ENCODE measurements at regions not wholly inside any gene's neighbourhood (a gene's known extent, or its start where the extent isn't known, plus 50 kb on each side); places are given as distances from the start of the nearest gene placed in this dataset.

DNA sequence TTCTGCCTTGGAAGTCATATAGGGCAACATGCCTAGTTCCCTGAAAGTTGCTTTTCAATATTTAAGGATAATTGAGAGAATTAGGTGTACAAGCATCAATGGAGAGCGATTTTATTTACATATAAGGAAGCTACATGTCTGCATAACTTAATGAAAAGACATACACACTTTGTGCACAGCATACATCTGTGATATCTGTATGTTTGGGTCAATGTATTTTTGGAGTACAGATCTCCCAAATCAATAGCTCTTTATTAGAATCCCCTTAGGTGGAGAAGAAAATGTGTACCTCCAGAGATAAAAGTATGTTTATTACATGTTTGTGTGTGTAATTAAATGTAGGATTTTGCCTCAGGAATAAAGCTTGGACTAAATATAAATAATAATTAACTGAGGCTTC lies 373.7 kb upstream of the CCNH start:
- Histone ChIP-seq H3K9me3 (ENCODE audit: low read depth) (no peaks in the 10 kb centered on the region), H3K4me2 (ENCODE audit: unreplicated experiment) (no peak overlapping the region), H3K9me2 (ENCODE audit: insufficient read depth) (no peaks in the 10 kb centered on the region), H4K20me1 (ENCODE audit: insufficient read depth) (no peaks in the 10 kb centered on the region), H3K9ac (no peak overlapping the region), H3F3A (ENCODE audit: insufficient read depth) (no peaks in the 10 kb centered on the region), H3K4me1 (ENCODE audit: insufficient read depth) (no peaks in the 10 kb centered on the region), H3K36me3 (ENCODE audit: low read depth) (no peaks in the 10 kb centered on the region), H3K4me3 (no peak overlapping the region), H3K27ac (no peak overlapping the region), H3K27me3 (replicated peaks; ENCODE audit: insufficient read depth) (peaks cover 11% of the 10 kb centered on the region; the same call in 1 of the 2 replicates), H2AFZ (no peak overlapping the region), H3K79me2 (ENCODE audit: insufficient read depth) (no peaks in the 10 kb centered on the region)
- 6 to 9% methylated on average over 1 of the region's 1 CpG for WGBS, 2 experiments (ENCODE audit: low coverage in 1 of 2, low lambda C conversion rate in 2 of 2, missing lambda C conversion rate in 2 of 2)
- in situ Hi-C loops (cut with MboI): no loop called here
- no peak for TF ChIP-seq EZH2 (IDR thresholded peaks at IDR 0.05; ENCODE audit: insufficient read depth, poor library complexity, severe bottlenecking)
- TF ChIP-seq EZH2phosphoT487 (IDR thresholded peaks at IDR 0.05; ENCODE audit: insufficient read depth, low read depth): no peak
- no peak for DNase-seq

DNA sequence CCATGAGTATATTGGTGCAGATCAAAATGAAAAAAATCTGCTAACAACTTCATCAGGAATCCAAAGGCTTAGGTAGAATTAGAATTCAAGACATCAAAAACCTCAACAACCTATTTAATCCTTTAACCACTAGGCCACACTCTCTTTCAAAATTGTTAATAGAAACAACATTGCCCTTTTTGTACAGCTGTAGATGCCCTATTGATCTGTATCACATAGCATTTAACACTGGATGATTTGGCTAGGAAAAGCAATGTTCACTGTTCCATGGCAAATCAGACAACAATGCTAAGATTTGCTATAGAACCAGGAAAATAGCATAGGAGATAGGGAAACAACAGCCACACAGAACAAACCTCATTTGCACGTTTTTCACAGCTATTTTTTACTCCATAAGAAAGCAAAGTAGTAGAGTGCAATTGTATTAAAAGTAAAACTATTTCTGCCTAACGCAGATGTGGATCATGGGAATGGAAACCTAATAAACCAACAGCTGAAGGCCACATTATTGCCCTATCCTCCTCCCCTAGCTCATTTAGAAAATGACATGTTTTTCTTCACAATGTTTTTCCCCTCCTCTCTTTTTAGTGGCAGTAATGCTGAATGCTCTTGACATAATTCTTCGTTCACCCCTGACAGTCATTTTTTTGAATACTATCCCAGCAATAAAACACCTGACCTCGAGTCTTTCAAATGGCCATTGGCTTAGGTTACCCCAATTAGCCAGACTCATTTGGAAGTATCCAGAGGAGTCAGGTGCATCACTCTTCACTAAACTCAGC lies 373.0 kb upstream of the CCNH start:
- DNase-seq: no peak

DNA sequence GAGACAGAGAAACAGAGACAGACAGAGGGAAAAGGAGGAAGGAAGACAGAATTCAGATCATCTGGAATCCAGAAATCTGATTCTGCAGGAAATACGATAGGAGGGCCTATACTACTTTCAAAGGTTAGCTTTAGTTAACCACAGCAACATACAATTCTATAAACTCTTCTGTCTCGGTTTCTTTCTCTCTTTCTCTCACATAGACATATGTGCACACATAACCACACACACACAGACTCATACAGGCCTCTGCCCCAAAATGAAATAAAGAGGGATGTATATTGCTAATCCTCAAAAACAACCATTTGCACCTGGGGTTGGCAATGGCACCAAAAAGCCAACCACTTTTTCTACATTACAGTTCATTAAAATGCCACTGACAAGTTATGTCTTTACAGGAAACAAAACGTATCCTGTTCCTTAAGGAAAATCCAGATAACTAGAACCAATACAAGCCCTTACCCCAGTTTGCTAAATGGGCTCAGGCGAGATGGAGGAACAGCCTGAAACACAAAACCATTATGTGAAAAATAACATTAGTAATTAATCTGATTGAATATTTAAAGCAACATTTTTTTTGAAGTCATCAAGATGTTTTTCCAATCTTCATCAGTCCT lies 372.3 kb upstream of the CCNH start:
- no peaks in the 10 kb centered on the region for H3K9me2 ChIP-seq (ENCODE audit: insufficient read depth)
- H3K4me1 ChIP-seq (ENCODE audit: insufficient read depth): no peaks in the 10 kb centered on the region
- in situ Hi-C loops (cut with MboI): no loop called here
- no peaks in the 10 kb centered on the region for H3K79me2 ChIP-seq (ENCODE audit: insufficient read depth)
- no peak overlapping the region for H3K9ac ChIP-seq
- H3F3A ChIP-seq (ENCODE audit: insufficient read depth): no peaks in the 10 kb centered on the region
- H4K20me1 ChIP-seq (ENCODE audit: insufficient read depth): no peaks in the 10 kb centered on the region
- TF ChIP-seq EZH2phosphoT487 (IDR thresholded peaks at IDR 0.05; ENCODE audit: insufficient read depth, low read depth) (no peak), EZH2 (IDR thresholded peaks at IDR 0.05; ENCODE audit: insufficient read depth, poor library complexity, severe bottlenecking) (no peak)
- H3K36me3 ChIP-seq (ENCODE audit: low read depth): no peaks in the 10 kb centered on the region
- no peak overlapping the region for H3K4me3 ChIP-seq
- no peak overlapping the region for H3K4me2 ChIP-seq (ENCODE audit: unreplicated experiment)
- no peaks in the 10 kb centered on the region for H3K9me3 ChIP-seq (ENCODE audit: low read depth)
- no peak overlapping the region for H2AFZ ChIP-seq
- no peak overlapping the region for H3K27ac ChIP-seq
- no peak for DNase-seq
- H3K27me3 ChIP-seq (replicated peaks; ENCODE audit: insufficient read depth): peaks cover 11% of the 10 kb centered on the region; the same call in 1 of the 2 replicates
- WGBS, 2 experiments (ENCODE audit: low coverage in 1 of 2, low lambda C conversion rate in 2 of 2, missing lambda C conversion rate in 2 of 2): 37 to 40% methylated on average over 4 of the region's 4 CpGs

More for the DNA sequence above, 373.0 kb upstream of the CCNH start:
- Histone ChIP-seq H3F3A (ENCODE audit: insufficient read depth) (no peaks in the 10 kb centered on the region), H3K4me1 (ENCODE audit: insufficient read depth) (no peaks in the 10 kb centered on the region), H3K27me3 (replicated peaks; ENCODE audit: insufficient read depth) (peaks cover 11% of the 10 kb centered on the region; the same call in 1 of the 2 replicates), H3K9ac (no peak overlapping the region), H4K20me1 (ENCODE audit: insufficient read depth) (no peaks in the 10 kb centered on the region), H3K9me3 (ENCODE audit: low read depth) (no peaks in the 10 kb centered on the region), H2AFZ (no peak overlapping the region), H3K36me3 (ENCODE audit: low read depth) (no peaks in the 10 kb centered on the region), H3K9me2 (ENCODE audit: insufficient read depth) (no peaks in the 10 kb centered on the region), H3K27ac (no peak overlapping the region), H3K79me2 (ENCODE audit: insufficient read depth) (no peaks in the 10 kb centered on the region), H3K4me3 (no peak overlapping the region), H3K4me2 (ENCODE audit: unreplicated experiment) (no peak overlapping the region)
- in situ Hi-C loops (cut with MboI): no loop called here
- TF ChIP-seq EZH2phosphoT487 (IDR thresholded peaks at IDR 0.05; ENCODE audit: insufficient read depth, low read depth) (no peak), EZH2 (IDR thresholded peaks at IDR 0.05; ENCODE audit: insufficient read depth, poor library complexity, severe bottlenecking) (no peak)
- 19 to 23% methylated on average over 4 of the region's 4 CpGs for WGBS, 2 experiments (ENCODE audit: low coverage in 1 of 2, low lambda C conversion rate in 2 of 2, missing lambda C conversion rate in 2 of 2)

- no peak overlapping the region for H3K27ac ChIP-seq
- no peaks in the 10 kb centered on the region for H3K79me2 ChIP-seq (ENCODE audit: insufficient read depth)
- no peaks in the 10 kb centered on the region for H3K9me2 ChIP-seq (ENCODE audit: insufficient read depth)
- TF ChIP-seq EZH2 (IDR thresholded peaks at IDR 0.05; ENCODE audit: insufficient read depth, poor library complexity, severe bottlenecking) (no peak), EZH2phosphoT487 (IDR thresholded peaks at IDR 0.05; ENCODE audit: insufficient read depth, low read depth) (no peak)
- WGBS, 2 experiments (ENCODE audit: low coverage in 1 of 2, low lambda C conversion rate in 2 of 2, missing lambda C conversion rate in 2 of 2): 68 to 81% methylated on average over 1 of the region's 1 CpG
- peaks cover 11% of the 10 kb centered on the region; the same call in 1 of the 2 replicates for H3K27me3 ChIP-seq (replicated peaks; ENCODE audit: insufficient read depth)
- H4K20me1 ChIP-seq (ENCODE audit: insufficient read depth): no peaks in the 10 kb centered on the region
- no peak for DNase-seq
- in situ Hi-C loops (cut with MboI): no loop called here
- no peaks in the 10 kb centered on the region for H3K9me3 ChIP-seq (ENCODE audit: low read depth)
- no peak overlapping the region for H2AFZ ChIP-seq
- no peaks in the 10 kb centered on the region for H3F3A ChIP-seq (ENCODE audit: insufficient read depth)
- no peak overlapping the region for H3K4me3 ChIP-seq
- H3K36me3 ChIP-seq (ENCODE audit: low read depth): no peaks in the 10 kb centered on the region
- H3K4me2 ChIP-seq (ENCODE audit: unreplicated experiment): no peak overlapping the region
- no peaks in the 10 kb centered on the region for H3K4me1 ChIP-seq (ENCODE audit: insufficient read depth)
- no peak overlapping the region for H3K9ac ChIP-seq
Observed at GRCh38 chr5:87784311-87784710, 371.6 kb upstream of the CCNH start.

All from GM23248 (cell line).